Lower lobe of right lung (tissue), 2 donors: ENCODE measurements at regions not wholly inside any gene's neighbourhood (a gene's known extent, or its start where the extent isn't known, plus 50 kb on each side); places are given as distances from the start of the nearest gene placed in this dataset.

Experiments
- ATAC-seq, 2 donors: fragments of 200-7000 bp; cut with Tn5 transposase; one replicate each; pipeline ENCODE4 v1.9.1; 2020 to 2022; ENCODE audit warnings: mild to moderate bottlenecking in 2 of 2, moderate library complexity in 2 of 2
- DNase-seq: peaks from one replicate; pipeline ENCODE4 v3.0.0-alpha.2; 2020
- H3K27ac ChIP-seq: fragments of 200-600 bp; one replicate; pipeline ENCODE4 v1.8.0; 2022
- H3K27me3 ChIP-seq: fragments of 200-600 bp; one replicate; pipeline ENCODE4 v1.8.0; 2022; ENCODE audit warnings: low read depth
- H3K36me3 ChIP-seq: fragments of 200-600 bp; one replicate; pipeline ENCODE4 v1.8.0; 2022; ENCODE audit warnings: mild to moderate bottlenecking
- H3K4me1 ChIP-seq: fragments of 200-600 bp; one replicate; pipeline ENCODE4 v1.8.0; 2022
- H3K4me3 ChIP-seq: fragments of 200-600 bp; one replicate; pipeline ENCODE4 v1.8.0; 2022; ENCODE audit warnings: mild to moderate bottlenecking
- H3K9me3 ChIP-seq: fragments of 200-600 bp; one replicate; pipeline ENCODE4 v1.8.0; 2022
- intact Hi-C: fragments of 100-400 bp; cut with DNase I; formaldehyde crosslinking; loops from one replicate; pipeline ENCODE4 v1.11.0; 2022
- TF ChIP-seq, protein P1 (sequence below): fragments of 200-600 bp; IDR thresholded peaks from one replicate; pipeline ENCODE4 v1.8.0; 2022; ENCODE audit warnings: antibody characterized with exemption, mild to moderate bottlenecking
- donor health status: DM: no; HTN: yes; CAD: no; lungs with severe emphysema.

DNA sequence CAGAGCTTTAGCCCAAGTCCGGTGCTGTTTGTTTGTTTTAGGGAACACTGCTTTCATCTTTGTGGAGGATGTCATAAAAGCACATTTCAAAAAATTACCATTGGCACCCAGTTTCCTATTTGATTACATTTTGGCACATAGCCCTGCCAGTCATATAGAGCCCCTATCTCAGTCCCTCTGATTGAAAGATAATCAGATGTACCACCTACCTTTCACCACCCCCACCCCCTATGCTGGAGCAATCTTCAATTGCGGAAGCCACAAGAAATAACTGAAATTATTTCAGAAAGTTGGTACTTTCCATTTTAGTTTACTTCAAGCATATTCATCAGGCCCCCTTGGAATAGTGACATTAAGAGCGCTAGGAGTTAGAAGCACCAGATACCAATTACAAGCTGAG, 136.7 kb upstream of the RPL34 start:
- Histone ChIP-seq H3K27me3 (no peaks in the 10 kb centered on the region), H3K9me3 (no peaks in the 10 kb centered on the region), H3K4me3 (no peak overlapping the region), H3K27ac (no peak overlapping the region), H3K4me1 (no peaks in the 10 kb centered on the region), H3K36me3 (no peaks in the 10 kb centered on the region)
- TF ChIP-seq, protein P1, sequence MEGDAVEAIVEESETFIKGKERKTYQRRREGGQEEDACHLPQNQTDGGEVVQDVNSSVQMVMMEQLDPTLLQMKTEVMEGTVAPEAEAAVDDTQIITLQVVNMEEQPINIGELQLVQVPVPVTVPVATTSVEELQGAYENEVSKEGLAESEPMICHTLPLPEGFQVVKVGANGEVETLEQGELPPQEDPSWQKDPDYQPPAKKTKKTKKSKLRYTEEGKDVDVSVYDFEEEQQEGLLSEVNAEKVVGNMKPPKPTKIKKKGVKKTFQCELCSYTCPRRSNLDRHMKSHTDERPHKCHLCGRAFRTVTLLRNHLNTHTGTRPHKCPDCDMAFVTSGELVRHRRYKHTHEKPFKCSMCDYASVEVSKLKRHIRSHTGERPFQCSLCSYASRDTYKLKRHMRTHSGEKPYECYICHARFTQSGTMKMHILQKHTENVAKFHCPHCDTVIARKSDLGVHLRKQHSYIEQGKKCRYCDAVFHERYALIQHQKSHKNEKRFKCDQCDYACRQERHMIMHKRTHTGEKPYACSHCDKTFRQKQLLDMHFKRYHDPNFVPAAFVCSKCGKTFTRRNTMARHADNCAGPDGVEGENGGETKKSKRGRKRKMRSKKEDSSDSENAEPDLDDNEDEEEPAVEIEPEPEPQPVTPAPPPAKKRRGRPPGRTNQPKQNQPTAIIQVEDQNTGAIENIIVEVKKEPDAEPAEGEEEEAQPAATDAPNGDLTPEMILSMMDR: no peak
- no peak for DNase-seq
- no peak for ATAC-seq
- intact Hi-C loops: no loop called here

DNA sequence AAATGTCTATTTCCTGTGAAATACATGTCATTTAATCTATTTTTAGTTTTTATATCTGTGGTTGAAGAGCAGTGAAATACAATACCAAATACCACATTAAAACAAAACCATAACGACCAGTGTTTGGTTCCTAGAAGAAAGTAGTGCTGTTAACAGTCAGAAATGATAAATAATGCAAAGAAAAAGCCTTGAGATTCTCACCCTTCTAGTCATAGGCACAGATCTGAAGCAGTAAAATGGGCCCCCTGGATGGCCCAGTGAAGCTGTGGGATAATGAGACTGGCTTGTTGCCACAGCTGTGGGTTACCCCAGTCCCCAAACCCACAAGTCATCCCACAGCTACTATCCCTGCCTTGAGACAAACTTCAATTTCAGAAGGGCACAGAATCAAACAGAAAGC, 137.3 kb upstream of the RPL34 start:
- DNase-seq: no peak
- TF ChIP-seq, protein P1: no peak

DNA sequence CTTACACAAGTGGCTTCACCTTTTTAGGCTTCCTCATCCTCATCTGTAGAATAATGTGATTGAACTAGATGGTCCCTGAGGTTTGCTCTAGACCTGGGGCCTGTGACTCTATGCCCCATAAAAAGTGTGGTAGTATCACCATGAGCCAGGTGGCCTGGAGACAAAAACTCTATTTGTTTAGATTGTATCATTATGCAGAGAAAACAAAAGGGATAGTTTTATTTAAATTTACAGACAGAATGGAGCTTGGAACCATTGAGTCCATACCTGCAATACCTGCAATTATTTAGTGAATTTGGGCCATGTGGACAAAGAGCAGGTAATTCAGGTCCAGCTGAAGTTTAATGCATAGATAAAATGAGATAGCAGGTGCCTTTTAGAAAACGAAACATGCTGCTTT, 139.5 kb upstream of the RPL34 start:
- DNase-seq (no peak), ATAC-seq (no peak)
- intact Hi-C loops: no loop called here
- Histone ChIP-seq H3K9me3 (no peaks in the 10 kb centered on the region), H3K4me3 (no peak overlapping the region), H3K4me1 (no peaks in the 10 kb centered on the region), H3K36me3 (no peaks in the 10 kb centered on the region), H3K27me3 (no peaks in the 10 kb centered on the region), H3K27ac (no peak overlapping the region)
- TF ChIP-seq, protein P1: no peak

More for the DNA sequence above, 137.3 kb upstream of the RPL34 start:
- Histone ChIP-seq H3K36me3 (no peaks in the 10 kb centered on the region), H3K27me3 (no peaks in the 10 kb centered on the region), H3K4me3 (no peak overlapping the region), H3K9me3 (no peaks in the 10 kb centered on the region), H3K4me1 (no peaks in the 10 kb centered on the region), H3K27ac (no peak overlapping the region)
- no peak for ATAC-seq
- intact Hi-C loops: no loop called here

DNA sequence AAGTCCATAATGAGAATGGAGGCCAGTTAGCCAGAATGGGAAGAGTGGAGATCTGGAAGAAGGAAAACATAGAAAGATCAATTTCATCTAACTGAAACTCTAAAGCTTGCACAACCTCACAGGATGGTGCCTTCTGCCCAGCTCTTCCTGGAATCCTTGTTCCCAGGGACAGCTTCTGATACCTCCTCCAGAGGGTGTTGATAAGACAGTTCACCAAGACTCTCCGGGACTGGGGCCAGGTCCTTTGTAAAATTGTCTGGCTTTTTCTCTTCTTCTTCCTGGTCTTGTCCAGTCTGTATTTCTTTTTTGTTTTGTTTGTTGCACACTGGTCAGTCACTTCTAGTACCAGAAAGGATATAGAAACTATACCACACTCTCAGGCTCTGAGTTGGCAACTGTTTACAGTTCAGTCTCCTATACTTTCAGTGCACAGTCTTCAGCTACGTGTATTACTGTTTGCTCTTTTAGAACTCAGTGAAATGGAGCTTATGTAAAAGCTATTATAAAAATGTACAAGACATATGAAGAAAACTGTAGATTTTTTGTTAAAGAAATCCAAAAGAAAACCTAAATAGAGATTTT, 142.8 kb upstream of the RPL34 start:
- Histone ChIP-seq H3K4me1 (no peaks in the 10 kb centered on the region), H3K4me3 (no peak overlapping the region), H3K27me3 (no peaks in the 10 kb centered on the region), H3K36me3 (no peaks in the 10 kb centered on the region), H3K27ac (no peak overlapping the region), H3K9me3 (no peaks in the 10 kb centered on the region)
- DNase-seq (no peak), ATAC-seq (no peak)
- intact Hi-C loops: no loop called here
- TF ChIP-seq, protein P1: no peak

DNA sequence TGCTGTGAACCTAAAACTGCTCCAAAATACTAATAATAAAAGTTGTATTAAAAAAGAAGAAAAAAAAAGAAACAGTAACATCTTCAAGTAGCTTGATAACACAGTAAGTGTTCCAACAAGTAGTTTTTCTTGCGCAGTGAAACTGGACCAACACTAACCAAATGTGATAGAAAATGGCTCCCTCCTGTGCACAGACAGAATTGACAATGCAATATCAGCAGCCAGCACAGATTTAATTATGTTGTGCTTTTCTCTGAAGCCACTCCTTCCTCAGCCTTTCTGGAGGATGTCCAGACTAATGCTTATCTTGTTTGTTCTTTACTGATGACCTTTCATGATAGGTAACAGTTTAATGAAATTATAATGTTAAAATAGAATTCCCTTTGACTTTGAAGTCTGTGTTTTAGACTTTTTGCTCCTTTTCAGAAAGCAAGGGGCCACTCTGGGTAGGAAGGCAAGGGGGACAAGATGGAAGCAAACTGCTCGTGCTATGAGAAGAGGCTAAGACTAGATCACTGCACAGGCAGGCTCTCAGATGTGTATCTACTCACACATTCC, 147.1 kb upstream of the RPL34 start:
- no peaks in the 10 kb centered on the region for H3K4me1 ChIP-seq
- no peak for ATAC-seq
- no peak for DNase-seq
- intact Hi-C loops: no loop called here
- no peaks in the 10 kb centered on the region for H3K27me3 ChIP-seq
- no peaks in the 10 kb centered on the region for H3K36me3 ChIP-seq
- H3K27ac ChIP-seq: no peak overlapping the region
- TF ChIP-seq, protein P1: no peak
- no peaks in the 10 kb centered on the region for H3K9me3 ChIP-seq
- no peak overlapping the region for H3K4me3 ChIP-seq
